SK-N-MC (cell line): ENCODE measurements at regions not wholly inside any gene's neighbourhood (a gene's known extent, or its start where the extent isn't known, plus 50 kb on each side); places are given as distances from the start of the nearest gene placed in this dataset.

ENCODE experiments used
- DNase-seq: peaks from one replicate; pipeline ENCODE4 v3.0.0-alpha.2; 2011; ENCODE audit warnings: low read depth, low spot score
- H3K27ac ChIP-seq: fragments of 200-600 bp; sonication (generic); 2 replicates; pipeline ENCODE4 v1.5.1; 2016; ENCODE audit warnings: mixed run types
- H3K36me3 ChIP-seq: fragments of 200-600 bp; sonication (generic); 2 replicates; pipeline ENCODE4 v1.6.1; 2017; ENCODE audit warnings: antibody characterized with exemption, low read length, mixed read lengths; ENCODE audit not compliant: insufficient read depth
- H3K4me3 ChIP-seq: fragments of 200-600 bp; sonication (generic); 2 replicates; pipeline ENCODE4 v1.5.1; 2016
- H3K9ac ChIP-seq: fragments of 200-600 bp; sonication (generic); 2 replicates; pipeline ENCODE4 v1.8.0; 2017; ENCODE audit warnings: mixed run types, mixed read lengths; ENCODE audit not compliant: insufficient read length
- H3K9me3 ChIP-seq: fragments of 200-600 bp; sonication (generic); 2 replicates; pipeline ENCODE4 v1.6.1; 2017; ENCODE audit warnings: low read depth, mild to moderate bottlenecking, antibody characterized with exemption, low read length, moderate library complexity, mixed read lengths
- EZH2 ChIP-seq: fragments of 200-600 bp; sonication (generic); IDR thresholded peaks from one replicate; pipeline ENCODE4 v1.6.1; 2017; ENCODE audit warnings: antibody characterized with exemption
- FOXP2 ChIP-seq: optimal IDR thresholded peaks from 2 replicates; pipeline ENCODE3; 2011; ENCODE audit warnings: mild to moderate bottlenecking, moderate library complexity; ENCODE audit not compliant: insufficient read depth; ENCODE audit errors: extremely low read length, control extremely low read depth
- POLR2AphosphoS5 ChIP-seq: IDR thresholded peaks from 2 replicates; pipeline ENCODE4 v1.6.1; 2012; ENCODE audit warnings: mild to moderate bottlenecking, low read depth, low read length, borderline replicate concordance

- no peaks in the 10 kb centered on the region for H3K36me3 ChIP-seq
- no peak overlapping the region for H3K9ac ChIP-seq
- H3K9me3 ChIP-seq, result no peaks in the 10 kb centered on the region
- H3K4me3 ChIP-seq, result no peak overlapping the region
- TF ChIP-seq EZH2, result no peak
- no peak for TF ChIP-seq FOXP2
- H3K27ac ChIP-seq, result no peak overlapping the region
- DNase-seq, result no peak
These were observed 457.9 kb downstream of the ENC1 start for GRCh38 chr5:74182603-74183002.

- DNase-seq, result no peak
- Histone ChIP-seq H3K27ac (no peak overlapping the region), H3K9ac (no peak overlapping the region), H3K4me3 (no peak overlapping the region), H3K9me3 (no peaks in the 10 kb centered on the region), H3K36me3 (no peaks in the 10 kb centered on the region)
- TF ChIP-seq EZH2, result no peak
- TF ChIP-seq FOXP2, result no peak
These were observed 460.8 kb downstream of the ENC1 start for GRCh38 chr5:74179701-74180100.

- no peak for TF ChIP-seq FOXP2
- no peak for TF ChIP-seq POLR2AphosphoS5
- no peak for TF ChIP-seq EZH2
- Histone ChIP-seq H3K4me3 (no peak overlapping the region), H3K9ac (no peak overlapping the region), H3K36me3 (no peaks in the 10 kb centered on the region), H3K9me3 (no peaks in the 10 kb centered on the region), H3K27ac (no peak overlapping the region)
- no peak for DNase-seq
These were observed 461.3 kb downstream of the ENC1 start for GRCh38 chr5:74179179-74179578.

GRCh38 chr5:74177961-74178360 is 462.6 kb downstream of the ENC1 start:
- Histone ChIP-seq H3K27ac (no peak overlapping the region), H3K36me3 (no peaks in the 10 kb centered on the region), H3K9me3 (no peaks in the 10 kb centered on the region), H3K9ac (no peak overlapping the region), H3K4me3 (no peak overlapping the region)
- TF ChIP-seq EZH2 (no peak), POLR2AphosphoS5 (no peak), FOXP2 (no peak)
- no peak for DNase-seq

GRCh38 chr5:74174366-74174765 is 466.2 kb downstream of the ENC1 start:
- Histone ChIP-seq H3K36me3 (no peaks in the 10 kb centered on the region), H3K27ac (no peak overlapping the region), H3K9ac (no peak overlapping the region), H3K4me3 (no peak overlapping the region), H3K9me3 (no peaks in the 10 kb centered on the region)
- DNase-seq, result no peak
- no peak for TF ChIP-seq EZH2
- no peak for TF ChIP-seq POLR2AphosphoS5
- no peak for TF ChIP-seq FOXP2

- no peak overlapping the region for H3K27ac ChIP-seq
- H3K36me3 ChIP-seq, result no peaks in the 10 kb centered on the region
- no peak for DNase-seq
- no peaks in the 10 kb centered on the region for H3K9me3 ChIP-seq
- no peak overlapping the region for H3K4me3 ChIP-seq
- no peak for TF ChIP-seq POLR2AphosphoS5
- TF ChIP-seq EZH2, result no peak
- no peak for TF ChIP-seq FOXP2
- no peak overlapping the region for H3K9ac ChIP-seq
These were observed 466.9 kb downstream of the ENC1 start for GRCh38 chr5:74173665-74174064.

GRCh38 chr5:74173241-74173640 is 467.3 kb downstream of the ENC1 start:
- Histone ChIP-seq H3K9ac (no peak overlapping the region), H3K36me3 (no peaks in the 10 kb centered on the region), H3K4me3 (no peak overlapping the region), H3K9me3 (no peaks in the 10 kb centered on the region), H3K27ac (no peak overlapping the region)
- DNase-seq, result no peak
- TF ChIP-seq FOXP2 (no peak), POLR2AphosphoS5 (no peak), EZH2 (no peak)

GRCh38 chr5:74169701-74170100 is 470.8 kb downstream of the ENC1 start:
- H3K4me3 ChIP-seq, result no peak overlapping the region
- no peak overlapping the region for H3K27ac ChIP-seq
- no peak overlapping the region for H3K9ac ChIP-seq
- no peaks in the 10 kb centered on the region for H3K36me3 ChIP-seq
- no peaks in the 10 kb centered on the region for H3K9me3 ChIP-seq
- DNase-seq, result no peak
- TF ChIP-seq FOXP2, result no peak

GRCh38 chr5:74167930-74168315 is 472.6 kb downstream of the ENC1 start:
- H3K27ac ChIP-seq, result no peak overlapping the region

More at GRCh38 chr5:74167930-74168315, 472.6 kb downstream of the ENC1 start:
- TF ChIP-seq EZH2 (no peak), FOXP2 (no peak), POLR2AphosphoS5 (no peak)
- Histone ChIP-seq H3K9me3 (no peaks in the 10 kb centered on the region), H3K36me3 (no peaks in the 10 kb centered on the region), H3K4me3 (no peak overlapping the region), H3K9ac (no peak overlapping the region)
- no peak for DNase-seq
